GM20000 (cell line): ENCODE measurements at regions not wholly inside any gene's neighbourhood (a gene's known extent, or its start where the extent isn't known, plus 50 kb on each side); places are given as distances from the start of the nearest gene placed in this dataset.
A peak's percentile ranks its signal among the peaks of the same experiment; 100 is the strongest.

Experiments used
- DNase-seq: peaks from one replicate; pipeline ENCODE4 v3.0.0; 2012; ENCODE audit warnings: low spot score
- CTCF ChIP-seq: IDR thresholded peaks from 2 replicates; pipeline ENCODE4 v1.5.1; 2012; ENCODE audit warnings: mild to moderate bottlenecking, control low read depth; ENCODE audit errors: extremely low read depth, missing control alignments

GRCh38 chr5:50953290-50953689, 286.9 kb downstream of the PARP8 start:
- TF ChIP-seq CTCF: no peak
- DNase-seq: no peak

- DNase-seq: no peak
- peak; percentile 38 for TF ChIP-seq CTCF
These were observed 292.5 kb downstream of the PARP8 start for GRCh38 chr5:50958852-50959457.

- peak; percentile 91 for TF ChIP-seq CTCF
- peak; percentile 88 for DNase-seq
These were observed 296.8 kb downstream of the PARP8 start for GRCh38 chr5:50962934-50963872.

- TF ChIP-seq CTCF: no peak
- DNase-seq: no peak
These were observed 297.7 kb downstream of the PARP8 start for GRCh38 chr5:50963971-50964745.

- no peak for TF ChIP-seq CTCF
- no peak for DNase-seq
These were observed 298.6 kb downstream of the PARP8 start for GRCh38 chr5:50964746-50965653.

GRCh38 chr5:50965654-50966375, 299.4 kb downstream of the PARP8 start:
- DNase-seq: no peak
- no peak for TF ChIP-seq CTCF
